ENCODE measurements at regions not wholly inside any gene's neighbourhood (a gene's known extent, or its start where the extent isn't known, plus 50 kb on each side); places are given as distances from the start of the nearest gene placed in this dataset.
A peak's percentile ranks its signal among the peaks of the same experiment; 100 is the strongest.

DNA sequence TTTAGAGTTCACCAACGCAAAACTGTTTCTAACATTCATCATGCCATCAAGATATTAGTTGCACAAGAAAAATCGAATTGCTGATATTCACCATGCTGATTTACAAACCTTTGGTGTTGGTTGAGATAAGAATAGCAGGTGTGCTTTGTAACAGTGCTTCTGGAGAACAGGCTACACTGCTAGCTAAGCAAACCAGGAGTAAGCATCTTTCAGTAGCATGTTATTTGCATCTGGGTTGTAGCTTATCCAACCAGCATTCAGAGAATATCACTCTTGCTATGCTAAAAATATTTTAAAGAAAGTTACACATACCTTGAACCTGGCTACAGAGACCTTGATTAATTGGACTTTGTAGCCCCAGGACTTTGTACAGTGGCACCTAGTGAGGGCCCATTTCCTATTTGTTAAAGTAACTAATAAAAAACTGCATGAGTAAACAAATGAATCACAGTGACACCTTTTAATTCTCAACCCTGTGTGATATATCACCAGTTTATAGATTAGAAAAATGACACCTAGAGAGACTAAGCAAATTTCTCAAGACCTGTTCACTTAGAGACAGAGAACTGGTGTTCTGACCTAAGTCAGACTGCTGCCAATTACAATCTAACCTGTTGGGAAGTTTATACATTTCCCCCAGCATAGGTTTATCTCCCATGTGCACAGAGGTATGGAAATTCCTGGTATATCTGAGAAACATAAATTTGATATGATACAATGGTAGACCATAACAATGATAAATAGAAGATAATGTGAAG, 435.5 kb upstream of the TGFBR2 start:
- DNase-seq = no peak

- no peak for DNase-seq
Observed at GRCh38 chr3:30174357-30174756, 432.0 kb upstream of the TGFBR2 start.

GRCh38 chr3:30180310-30181177, 425.9 kb upstream of the TGFBR2 start:
- DNase-seq = no peak

GRCh38 chr3:30181178-30181465, 425.3 kb upstream of the TGFBR2 start:
- DNase-seq = no peak

DNA sequence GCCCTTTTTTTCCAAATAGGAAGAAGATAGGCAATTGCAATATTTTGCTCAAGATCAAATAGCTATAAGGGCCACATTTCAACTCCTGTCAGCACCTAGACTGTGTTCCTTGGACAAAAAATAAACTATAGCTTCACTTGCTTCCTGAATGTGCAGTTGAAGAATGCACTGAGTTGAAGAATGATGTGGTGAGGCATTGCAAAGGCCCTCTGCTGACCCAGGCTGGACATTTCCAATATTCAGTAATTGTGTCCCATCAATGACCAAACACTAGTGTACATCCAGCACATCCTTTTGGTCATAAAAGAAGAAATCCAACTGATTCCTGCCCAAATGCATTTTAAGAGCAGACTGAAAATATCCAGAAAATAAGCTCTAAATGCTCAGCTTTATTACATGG, 424.8 kb upstream of the TGFBR2 start:
- no peak for DNase-seq

DNA sequence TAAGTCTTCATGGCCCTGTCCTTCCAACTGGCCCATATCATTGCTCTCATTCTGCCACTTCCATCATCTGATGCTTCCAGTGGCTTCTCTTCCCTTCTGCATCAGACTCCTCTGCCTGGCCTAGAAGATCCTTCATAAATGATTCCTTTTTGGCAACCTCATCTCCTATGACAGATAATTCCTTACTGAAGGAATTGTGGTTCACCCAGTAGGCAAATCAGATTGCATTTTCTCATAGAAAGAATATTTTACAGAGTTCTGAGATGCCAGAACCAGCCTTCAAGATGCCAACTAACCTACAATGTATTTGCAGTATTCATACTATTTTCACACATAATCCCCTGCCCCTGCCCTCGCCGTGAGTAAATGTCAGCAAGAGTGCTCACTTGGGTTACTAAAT, 423.0 kb upstream of the TGFBR2 start:
- DNase-seq = no peak

DNA sequence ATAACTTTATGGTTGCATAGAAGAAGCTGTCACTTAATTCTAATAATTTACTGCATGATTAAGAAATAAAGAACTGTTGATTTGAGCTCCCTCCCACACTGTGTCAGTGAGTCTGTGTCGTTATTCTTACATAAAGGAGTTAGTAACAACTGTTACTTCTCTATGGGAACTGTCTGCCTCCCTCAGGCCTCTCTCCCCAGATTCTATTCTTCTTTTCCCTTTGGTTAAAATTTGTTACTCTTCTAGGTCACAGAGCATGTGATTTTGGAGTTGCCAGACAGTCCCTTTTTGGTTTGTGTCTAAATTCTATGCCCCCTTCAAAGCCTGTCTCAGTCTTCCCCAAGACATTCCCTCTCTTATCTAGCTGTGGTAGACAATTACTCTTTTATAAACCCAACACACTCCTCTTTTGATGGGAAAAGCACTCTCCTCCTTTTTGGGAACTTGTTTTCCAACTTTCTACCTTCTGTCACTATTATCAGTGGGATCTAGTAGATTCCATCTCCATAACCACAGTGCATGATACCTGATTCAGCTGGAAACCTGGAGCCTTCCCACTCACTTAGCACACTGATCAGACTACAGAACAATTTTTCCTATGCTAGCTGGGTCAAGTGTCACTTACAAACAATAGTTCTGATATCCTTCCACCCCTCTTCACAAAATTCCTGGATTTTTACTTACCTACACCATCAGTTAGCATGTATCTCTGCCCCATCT, 422.1 kb upstream of the TGFBR2 start:
- DNase-seq = no peak

- DNase-seq = no peak
Observed at GRCh38 chr3:30185872-30186271, 420.5 kb upstream of the TGFBR2 start.

- no peak for DNase-seq
Observed at GRCh38 chr3:30186741-30187219, 419.6 kb upstream of the TGFBR2 start.

- DNase-seq = no peak
Observed at GRCh38 chr3:30187366-30187765, 419.0 kb upstream of the TGFBR2 start.

GRCh38 chr3:30188713-30189112, 417.7 kb upstream of the TGFBR2 start:
- DNase-seq = peak; percentile 43

- no peak for DNase-seq
Observed at GRCh38 chr3:30189900-30190299, 416.5 kb upstream of the TGFBR2 start.

DNA sequence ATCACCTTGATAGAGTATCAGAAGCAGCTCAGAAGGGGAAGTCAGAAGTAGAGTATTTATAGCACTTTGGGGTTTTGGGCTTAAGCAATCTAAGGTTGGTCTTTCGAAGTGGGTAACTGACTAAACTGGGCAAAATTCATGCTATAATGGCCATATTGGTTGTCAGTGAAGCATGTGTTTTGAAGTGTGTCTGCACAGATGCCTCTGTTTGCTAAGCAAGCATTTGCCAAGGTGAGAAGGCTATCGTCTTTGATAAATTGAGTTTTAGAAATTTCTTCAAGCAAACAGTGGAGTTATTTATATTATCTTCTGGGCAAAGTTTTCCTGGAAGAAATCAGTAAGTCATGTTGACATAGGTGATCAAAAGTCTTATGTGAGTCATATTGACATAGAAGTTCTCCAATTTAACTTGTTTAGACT, 412.8 kb upstream of the TGFBR2 start:
- no peak for DNase-seq

GRCh38 chr3:30195352-30195751, 411.0 kb upstream of the TGFBR2 start:
- DNase-seq = no peak

DNA sequence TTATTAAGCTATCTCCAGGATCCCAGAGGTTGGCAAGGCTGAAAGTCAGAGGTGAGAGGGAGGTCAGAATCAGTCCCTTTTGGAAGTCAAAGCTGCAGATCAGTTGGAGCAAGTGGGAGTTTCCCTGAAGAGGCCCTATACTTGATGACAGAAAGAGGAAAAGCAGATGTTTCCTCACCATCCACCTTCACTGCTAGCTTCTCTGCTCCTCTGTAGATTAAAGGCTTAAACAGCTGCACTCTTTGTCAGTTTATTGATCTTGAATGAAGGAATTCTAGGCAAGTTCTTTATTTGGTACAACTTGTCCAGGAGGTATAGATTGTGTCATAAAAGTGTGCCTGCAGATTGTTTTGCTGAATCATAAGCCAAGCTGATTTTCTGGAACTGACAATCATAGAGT, 408.2 kb upstream of the TGFBR2 start:
- no peak for DNase-seq

GRCh38 chr3:30199096-30199759, 407.2 kb upstream of the TGFBR2 start:
- DNase-seq = peak; percentile 79

DNA sequence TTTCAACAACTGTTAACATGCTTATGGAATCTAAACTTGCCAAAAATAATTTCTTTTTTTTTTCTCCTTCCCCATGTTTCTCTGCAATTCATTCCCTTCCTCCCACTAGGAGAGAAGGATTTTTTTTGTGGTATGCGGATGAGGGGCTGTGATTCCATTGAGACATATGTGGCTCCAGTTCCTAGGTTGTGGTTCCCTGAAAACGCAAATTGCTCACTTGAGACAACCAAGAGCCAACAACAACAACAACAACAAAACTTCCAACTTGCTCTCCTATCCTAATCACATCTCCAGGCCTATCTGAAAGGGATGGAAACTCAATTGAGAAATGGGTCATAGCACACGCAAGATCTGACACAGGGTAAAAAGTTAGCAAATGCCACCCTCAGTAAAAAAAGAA, 406.5 kb upstream of the TGFBR2 start:
- DNase-seq = no peak

DNA sequence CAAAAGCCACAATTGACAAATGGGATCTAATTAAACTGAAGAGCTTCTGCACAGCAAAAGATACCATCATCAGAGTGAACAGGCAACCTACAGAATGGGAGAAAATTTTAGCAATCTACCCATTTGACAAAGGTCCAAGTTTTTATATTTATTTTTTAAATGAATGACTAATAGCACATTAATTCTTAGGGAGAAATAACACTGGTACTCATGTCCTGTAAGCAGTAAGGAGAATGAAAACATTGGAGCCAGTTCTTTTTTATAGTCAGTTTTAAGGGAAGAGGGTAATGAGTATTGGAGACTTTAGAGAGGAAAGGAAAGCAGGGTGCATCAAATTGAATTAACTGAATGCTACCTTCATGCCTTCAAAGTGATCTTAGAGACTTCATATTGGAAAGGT, 404.7 kb upstream of the TGFBR2 start:
- DNase-seq = no peak

DNA sequence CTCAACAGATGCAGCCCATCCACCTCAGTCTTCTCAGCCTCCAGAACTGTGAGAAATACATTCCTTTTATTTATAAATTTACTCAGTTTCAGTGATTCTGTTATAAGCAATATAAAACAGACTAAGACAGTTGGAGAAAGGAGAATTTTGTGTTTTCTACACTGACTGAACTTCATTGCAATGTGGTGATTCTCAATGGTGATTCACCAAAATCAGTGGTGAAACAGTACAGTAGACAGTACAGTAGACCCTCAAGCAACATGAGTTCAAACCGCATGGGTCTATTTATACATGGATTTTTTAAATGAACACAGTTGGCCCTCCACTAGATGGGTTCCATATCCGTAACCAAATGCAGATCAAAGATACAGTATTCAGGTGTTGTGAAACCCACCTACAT, 403.1 kb upstream of the TGFBR2 start:
- no peak for DNase-seq

- DNase-seq = no peak
Observed at GRCh38 chr3:30204126-30204525, 402.3 kb upstream of the TGFBR2 start.

GRCh38 chr3:30206051-30206450, 400.4 kb upstream of the TGFBR2 start:
- DNase-seq = no peak

DNA sequence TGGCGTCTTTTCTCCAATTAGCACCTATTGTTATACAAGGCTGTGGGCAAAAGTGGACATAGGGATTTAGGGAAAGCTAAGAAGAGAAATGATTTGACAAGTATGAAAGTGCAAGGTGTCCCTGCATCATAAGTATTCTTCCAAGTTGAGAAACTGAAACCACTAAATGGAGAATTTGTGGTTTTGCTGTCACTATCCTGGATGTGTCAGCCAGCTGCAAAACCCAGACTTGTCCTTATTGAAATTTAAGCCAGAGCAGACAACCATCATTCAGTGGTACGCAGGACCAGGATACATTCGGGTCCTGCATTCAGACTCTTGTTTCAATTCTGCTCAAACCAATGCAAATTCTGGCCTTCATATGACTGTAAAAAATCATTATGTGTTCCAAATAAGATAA, 384.8 kb upstream of the TGFBR2 start:
- DNase-seq = no peak

DNA sequence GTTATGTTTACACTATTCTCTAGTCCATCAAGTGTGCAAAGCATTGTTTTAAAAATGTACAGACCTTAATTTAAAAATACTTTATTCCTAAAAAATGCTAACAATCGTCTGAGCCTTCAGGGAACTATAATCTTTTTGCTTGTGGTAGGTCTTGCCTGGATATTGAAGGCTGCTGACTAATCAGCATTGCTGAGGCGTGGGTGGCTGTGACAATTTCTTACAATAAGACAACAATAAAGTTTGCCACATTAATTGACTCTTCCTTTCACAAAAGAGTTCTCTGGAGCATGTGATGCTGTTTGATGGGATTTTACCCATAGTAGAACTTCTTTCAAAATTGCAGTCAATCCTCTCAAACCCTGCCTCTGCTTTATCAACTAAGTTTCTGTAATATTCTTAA, 384.0 kb upstream of the TGFBR2 start:
- DNase-seq = no peak
